ENCODE measurements at regions not wholly inside any gene's neighbourhood (a gene's known extent, or its start where the extent isn't known, plus 50 kb on each side); places are given as distances from the start of the nearest gene placed in this dataset.

GRCh38 chr10:4352414-4352961, 473.5 kb upstream of the AKR1E2 start:
- TF ChIP-seq KLF1 (tag; IDR thresholded peaks at IDR 0.05): no peak
- TF ChIP-seq FOXA3 (CRISPR knock-in tag; conservative IDR thresholded peaks at IDR 0.05 in 1 of 2, IDR thresholded peaks at IDR 0.05 in 1 of 2): no peak
- no peak for TF ChIP-seq POLR2B (IDR thresholded peaks at IDR 0.05; ENCODE audit: low read depth, partially characterized antibody)
- no peak for TF ChIP-seq POLR2AphosphoS2 (IDR thresholded peaks at IDR 0.05; ENCODE audit: low read length)
- TF ChIP-seq HDAC3 (IDR thresholded peaks at IDR 0.05; ENCODE audit: borderline replicate concordance, partially characterized antibody): no peak
- TF ChIP-seq DMBX1 (CRISPR knock-in tag; IDR thresholded peaks at IDR 0.05; ENCODE audit: borderline replicate concordance): no peak
- TF ChIP-seq, protein P1, sequence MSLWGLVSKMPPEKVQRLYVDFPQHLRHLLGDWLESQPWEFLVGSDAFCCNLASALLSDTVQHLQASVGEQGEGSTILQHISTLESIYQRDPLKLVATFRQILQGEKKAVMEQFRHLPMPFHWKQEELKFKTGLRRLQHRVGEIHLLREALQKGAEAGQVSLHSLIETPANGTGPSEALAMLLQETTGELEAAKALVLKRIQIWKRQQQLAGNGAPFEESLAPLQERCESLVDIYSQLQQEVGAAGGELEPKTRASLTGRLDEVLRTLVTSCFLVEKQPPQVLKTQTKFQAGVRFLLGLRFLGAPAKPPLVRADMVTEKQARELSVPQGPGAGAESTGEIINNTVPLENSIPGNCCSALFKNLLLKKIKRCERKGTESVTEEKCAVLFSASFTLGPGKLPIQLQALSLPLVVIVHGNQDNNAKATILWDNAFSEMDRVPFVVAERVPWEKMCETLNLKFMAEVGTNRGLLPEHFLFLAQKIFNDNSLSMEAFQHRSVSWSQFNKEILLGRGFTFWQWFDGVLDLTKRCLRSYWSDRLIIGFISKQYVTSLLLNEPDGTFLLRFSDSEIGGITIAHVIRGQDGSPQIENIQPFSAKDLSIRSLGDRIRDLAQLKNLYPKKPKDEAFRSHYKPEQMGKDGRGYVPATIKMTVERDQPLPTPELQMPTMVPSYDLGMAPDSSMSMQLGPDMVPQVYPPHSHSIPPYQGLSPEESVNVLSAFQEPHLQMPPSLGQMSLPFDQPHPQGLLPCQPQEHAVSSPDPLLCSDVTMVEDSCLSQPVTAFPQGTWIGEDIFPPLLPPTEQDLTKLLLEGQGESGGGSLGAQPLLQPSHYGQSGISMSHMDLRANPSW (CRISPR knock-in tag; IDR thresholded peaks at IDR 0.05): no peak
- no peak for TF ChIP-seq ELF1 (tag; IDR thresholded peaks at IDR 0.05)
- ChIA-PET CTCF (ENCODE audit: low intra/inter-chr PET ratio) (no interaction called here), POLR2A (no interaction called here)
- no peaks in the 10 kb centered on the region for H3K79me2 ChIP-seq (ENCODE audit: control insufficient read depth, insufficient read depth, low read length)
- H2AFZ ChIP-seq (ENCODE audit: low read depth, low read length): no peak overlapping the region
- no peak overlapping the region for H3K4me2 ChIP-seq (ENCODE audit: insufficient read depth, low read length)
- no peaks in the 10 kb centered on the region for H3K27me3 ChIP-seq (ENCODE audit: control insufficient read depth in 2 of 2, insufficient read depth in 2 of 2, low read length in 2 of 2)
- intact Hi-C loops (cut with micrococcal nuclease): no loop called here
- no TSS peak for BruUV-seq (replicated peaks)
- no peak overlapping the region for H3K27ac ChIP-seq (ENCODE audit: extremely low read depth, low read depth, low read length)
- no peaks in the 10 kb centered on the region for H3K9me1 ChIP-seq (ENCODE audit: control insufficient read depth, insufficient read depth, low read length)
- no peaks in the 10 kb centered on the region for H3K36me3 ChIP-seq (ENCODE audit: control insufficient read depth, insufficient read depth, low read length)
- no peaks in the 10 kb centered on the region for H3K9me3 ChIP-seq (replicated peaks; ENCODE audit: control insufficient read depth, insufficient read depth, low read depth, low read length)
- no peak for FAIRE-seq
- no peak overlapping the region for H3K9ac ChIP-seq (ENCODE audit: insufficient read depth in 1 of 2, low read depth in 2 of 2, low read length in 2 of 2)
- no peaks in the 10 kb centered on the region for H3K4me1 ChIP-seq (replicated peaks in 1 of 2; ENCODE audit: control insufficient read depth in 2 of 2, insufficient read depth in 2 of 2, low read length in 2 of 2)
- no peaks in the 10 kb centered on the region for H4K20me1 ChIP-seq (replicated peaks; ENCODE audit: control insufficient read depth, insufficient read depth, low read length)
- WGBS (ENCODE audit: insufficient coverage, low coverage, missing lambda C conversion rate): 1% methylated on average over 7 of the region's 7 CpGs
- no peak for ATAC-seq
- no peak for DNase-seq (ENCODE audit: extremely low read depth in 1 of 4, low spot score in 3 of 4)
- in situ Hi-C loops (cut with MboI): no loop called here
- no peak overlapping the region for H3K4me3 ChIP-seq

Measured in K562 (cell line).